Nephron progenitor cell (in vitro differentiated cells): ENCODE measurements at regions not wholly inside any gene's neighbourhood (a gene's known extent, or its start where the extent isn't known, plus 50 kb on each side); places are given as distances from the start of the nearest gene placed in this dataset.

Experiments used
- DNase-seq: peaks from one replicate; pipeline ENCODE4 v3.0.0; 2021
- H3K27ac Mint-ChIP-seq: 2 replicates; pipeline ENCODE4 v1.8.0; 2021; ENCODE audit warnings: mild to moderate bottlenecking, moderate library complexity, mixed read lengths
- H3K27me3 Mint-ChIP-seq: 2 replicates; pipeline ENCODE4 v1.8.0; 2021; ENCODE audit warnings: mild to moderate bottlenecking, low read depth, mixed read lengths; ENCODE audit not compliant: poor library complexity
- H3K36me3 Mint-ChIP-seq: 2 replicates; pipeline ENCODE4 v1.8.0; 2021; ENCODE audit warnings: low read depth, mixed read lengths
- H3K4me1 Mint-ChIP-seq: 2 replicates; pipeline ENCODE4 v1.8.0; 2021; ENCODE audit warnings: mixed read lengths
- H3K4me3 Mint-ChIP-seq: 2 replicates; pipeline ENCODE4 v1.8.0; 2021; ENCODE audit warnings: mild to moderate bottlenecking, moderate library complexity, mixed read lengths
- H3K9me3 Mint-ChIP-seq: 2 replicates; pipeline ENCODE4 v1.8.0; 2021; ENCODE audit warnings: mild to moderate bottlenecking, moderate library complexity, mixed read lengths
- CTCF ChIP-seq: fragments of 200-600 bp; sonication (generic); IDR thresholded peaks from 2 replicates; pipeline ENCODE4 v1.5.0; 2021; ENCODE audit warnings: antibody characterized with exemption

GRCh38 chr15:29208836-29209235 lies 60.8 kb downstream of the NSMCE3 start:
- Mint-ChIP-seq H3K27ac (peak overlapping the region; percentile 22), H3K9me3 (peaks cover 34% of the 10 kb centered on the region), H3K4me3 (peak overlapping the region; percentile 49), H3K4me1 (peaks cover 53% of the 10 kb centered on the region), H3K27me3 (peaks cover 16% of the 10 kb centered on the region), H3K36me3 (no peaks in the 10 kb centered on the region)
- DNase-seq = no peak
- TF ChIP-seq CTCF = no peak

DNA sequence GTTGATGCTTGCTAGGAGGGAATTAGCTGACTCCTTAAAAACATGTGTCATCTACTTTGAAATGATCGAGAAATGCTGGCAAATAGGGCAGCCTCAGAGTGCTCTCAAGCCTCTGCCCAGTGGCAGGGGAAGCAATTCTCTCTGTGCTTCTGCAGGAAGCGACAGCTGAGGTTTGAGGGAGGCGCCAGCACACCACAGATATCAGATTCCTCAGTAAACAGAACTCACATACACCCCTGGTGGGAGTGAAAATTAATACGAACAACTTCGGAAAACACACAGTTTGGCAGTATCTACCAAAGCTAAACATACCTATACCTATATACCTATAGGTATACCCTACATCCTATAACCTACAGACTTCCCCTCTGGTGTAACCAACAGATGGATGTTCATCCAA lies 61.3 kb downstream of the NSMCE3 start:
- peak overlapping the region; percentile 49 for H3K4me3 Mint-ChIP-seq
- H3K36me3 Mint-ChIP-seq = no peaks in the 10 kb centered on the region
- H3K4me1 Mint-ChIP-seq = peaks cover 58% of the 10 kb centered on the region
- peak; percentile 36 for DNase-seq
- TF ChIP-seq CTCF = peak; percentile 20
- H3K27ac Mint-ChIP-seq = peak overlapping the region; percentile 22
- H3K27me3 Mint-ChIP-seq = peaks cover 16% of the 10 kb centered on the region
- peaks cover 29% of the 10 kb centered on the region for H3K9me3 Mint-ChIP-seq

DNA sequence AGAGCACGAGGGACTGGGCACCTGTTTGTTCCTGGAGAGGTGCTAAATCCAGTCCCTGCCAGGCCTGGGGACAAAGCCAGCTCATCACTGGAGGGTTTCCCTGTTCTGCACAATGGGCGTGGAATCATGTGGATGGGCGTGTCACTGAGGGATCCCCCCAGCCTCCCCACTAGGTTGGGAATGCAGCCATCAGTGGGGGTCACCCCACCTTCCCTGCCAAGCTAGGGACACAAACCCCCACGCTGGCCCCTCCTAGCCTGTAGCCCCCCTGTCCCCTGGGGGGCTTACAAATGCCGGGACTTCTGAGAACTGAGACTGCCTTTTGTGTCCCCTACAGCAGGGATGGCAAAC lies 61.9 kb downstream of the NSMCE3 start:
- DNase-seq = no peak
- Mint-ChIP-seq H3K36me3 (no peaks in the 10 kb centered on the region), H3K9me3 (peaks cover 26% of the 10 kb centered on the region), H3K4me3 (no peak overlapping the region), H3K27ac (no peak overlapping the region), H3K27me3 (peaks cover 16% of the 10 kb centered on the region), H3K4me1 (peaks cover 64% of the 10 kb centered on the region)
- TF ChIP-seq CTCF = no peak

DNA sequence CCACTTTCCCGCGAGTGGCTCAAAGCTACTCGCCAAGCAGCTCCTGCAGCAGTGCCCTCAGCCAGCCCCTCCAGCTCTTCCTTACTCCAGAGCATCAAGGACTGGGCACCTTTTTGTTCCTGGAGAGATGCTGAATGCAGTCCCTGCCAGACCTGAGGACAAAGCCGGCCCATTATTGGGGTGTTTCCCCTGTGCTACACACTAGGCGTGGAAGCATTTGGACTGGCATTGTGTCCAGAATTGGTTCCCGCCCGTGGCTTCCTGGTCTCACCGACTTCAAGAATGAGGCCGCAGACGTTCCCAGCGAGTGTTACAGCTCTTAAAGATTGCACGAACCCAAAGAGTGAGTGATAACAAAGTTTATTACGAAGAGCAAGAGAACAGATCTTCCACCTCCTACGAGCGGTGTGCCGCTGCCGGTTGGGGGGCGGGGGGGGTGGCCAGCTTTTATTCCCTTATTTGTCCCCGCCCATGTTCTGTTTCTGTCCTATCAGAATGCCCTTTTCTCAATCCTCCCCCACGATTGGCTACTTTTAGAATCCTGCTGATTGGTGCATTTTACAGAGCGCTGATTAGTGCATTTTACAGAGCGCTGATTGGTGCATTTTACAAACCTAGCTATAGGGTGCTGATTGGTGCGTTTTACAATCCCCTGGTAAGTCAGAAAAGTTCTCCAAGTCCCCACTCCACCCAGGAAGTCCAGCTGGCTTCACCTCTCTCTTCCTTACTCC lies 62.4 kb downstream of the NSMCE3 start:
- no peak for DNase-seq
- Mint-ChIP-seq H3K27ac (no peak overlapping the region), H3K4me3 (no peak overlapping the region), H3K4me1 (peaks cover 65% of the 10 kb centered on the region), H3K36me3 (no peaks in the 10 kb centered on the region), H3K9me3 (peaks cover 21% of the 10 kb centered on the region), H3K27me3 (peaks cover 16% of the 10 kb centered on the region)
- no peak for TF ChIP-seq CTCF

- Mint-ChIP-seq H3K36me3 (no peaks in the 10 kb centered on the region), H3K4me3 (no peak overlapping the region), H3K9me3 (peaks cover 4% of the 10 kb centered on the region), H3K27me3 (peaks cover 18% of the 10 kb centered on the region), H3K4me1 (peaks cover 65% of the 10 kb centered on the region), H3K27ac (no peak overlapping the region)
- no peak for DNase-seq
- TF ChIP-seq CTCF = no peak
Observed at GRCh38 chr15:29205186-29205585, 64.4 kb downstream of the NSMCE3 start.

DNA sequence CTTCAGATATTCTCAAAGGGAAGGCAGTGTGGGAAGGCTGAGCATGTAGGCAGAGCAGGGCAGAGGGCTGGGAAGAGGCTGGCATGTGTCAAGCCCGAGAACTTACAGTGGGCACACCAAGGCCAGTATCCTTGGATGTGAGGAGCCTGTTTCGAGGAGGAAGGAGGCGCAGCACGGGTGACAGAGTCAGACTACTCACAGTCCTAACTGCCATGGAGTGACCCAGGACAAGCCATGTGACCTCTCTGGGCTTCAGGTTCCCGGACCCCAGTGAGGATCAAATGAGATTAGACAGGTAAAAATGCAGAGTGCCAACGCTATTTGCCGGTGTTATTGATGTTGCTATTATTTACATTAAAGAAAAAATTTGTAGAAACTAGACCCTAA lies 65.3 kb downstream of the NSMCE3 start:
- no peaks in the 10 kb centered on the region for H3K9me3 Mint-ChIP-seq
- peak overlapping the region; percentile 43 for H3K27ac Mint-ChIP-seq
- peak overlapping the region; percentile 50 for H3K4me3 Mint-ChIP-seq
- H3K4me1 Mint-ChIP-seq = peaks cover 65% of the 10 kb centered on the region
- H3K36me3 Mint-ChIP-seq = no peaks in the 10 kb centered on the region
- H3K27me3 Mint-ChIP-seq = peaks cover 18% of the 10 kb centered on the region
- no peak for TF ChIP-seq CTCF
- DNase-seq = no peak
